Lung (tissue), 11 donors: ENCODE measurements at regions not wholly inside any gene's neighbourhood (a gene's known extent, or its start where the extent isn't known, plus 50 kb on each side); places are given as distances from the start of the nearest gene placed in this dataset.

ENCODE experiments used
- ATAC-seq: fragments of 200-7000 bp; cut with Tn5 transposase; one replicate; pipeline ENCODE4 v1.9.1; 2020; ENCODE audit warnings: moderate number of reproducible peaks; ENCODE audit not compliant: insufficient read depth, low FRiP score
- DNase-seq, 3 donors: peaks; one replicate each; pipeline ENCODE4 v3.0.0-alpha.2; 2013 to 2017
- H3K27ac ChIP-seq, 2 donors: one replicate each; pipeline ENCODE4 v1.5.1; 2013; ENCODE audit warnings: mild to moderate bottlenecking in 2 of 2, moderate library complexity in 2 of 2, control low read depth in 1 of 2, inconsistent platforms in 1 of 2, low read depth in 1 of 2, low read length in 1 of 2
- H3K27me3 ChIP-seq, 3 donors: one replicate each; pipeline ENCODE4 v1.5.1; 2013; ENCODE audit warnings: low read length in 2 of 3; ENCODE audit not compliant: control insufficient read depth in 3 of 3, insufficient read depth in 3 of 3
- H3K36me3 ChIP-seq, 4 donors: one replicate each; pipeline ENCODE4 v1.5.1; 2013; ENCODE audit warnings: low read length in 4 of 4, mild to moderate bottlenecking in 1 of 4, moderate library complexity in 1 of 4; ENCODE audit not compliant: control insufficient read depth in 4 of 4, insufficient read depth in 4 of 4
- H3K4me1 ChIP-seq, 5 donors: one replicate each; pipeline ENCODE4 v1.5.1; 2013; ENCODE audit warnings: low read length in 5 of 5, mild to moderate bottlenecking in 2 of 5, moderate library complexity in 1 of 5; ENCODE audit not compliant: control insufficient read depth in 5 of 5, insufficient read depth in 5 of 5
- H3K4me3 ChIP-seq: one replicate; pipeline ENCODE4 v1.5.1; 2013; ENCODE audit warnings: mild to moderate bottlenecking, control low read depth, moderate library complexity
- H3K9ac ChIP-seq, 2 donors: one replicate each; pipeline ENCODE4 v1.5.1; 2013; ENCODE audit warnings: low read length in 2 of 2, control low read depth in 1 of 2; ENCODE audit not compliant: insufficient read depth in 1 of 2
- H3K9me3 ChIP-seq, 4 donors: one replicate each; pipeline ENCODE4 v1.5.1; 2013; ENCODE audit warnings: low read length in 3 of 4, mild to moderate bottlenecking in 1 of 4, moderate library complexity in 1 of 4; ENCODE audit not compliant: control insufficient read depth in 4 of 4, insufficient read depth in 3 of 4
- WGBS, 2 donors: extraction: QIAGEN DNeasy Blood & Tissue Kit; methylation state at CpG; one replicate each; pipeline ENCODE4 v1.1.7; 2013; 5-methylcytosine and 5-hydroxymethylcytosine counted together
- TF ChIP-seq, protein P1 (sequence below): IDR thresholded peaks from 2 replicates; pipeline ENCODE4 v1.5.1; 2012; ENCODE audit warnings: mild to moderate bottlenecking; ENCODE audit errors: control extremely low read depth, extremely low read depth
- donor health status: control.
- donor health status: control.
- donor health status: Bipolar disorder and iron deficiency.
- donor health status: healthy.
- donor health status: DM: yes; HTN: yes; CAD: no.

DNA sequence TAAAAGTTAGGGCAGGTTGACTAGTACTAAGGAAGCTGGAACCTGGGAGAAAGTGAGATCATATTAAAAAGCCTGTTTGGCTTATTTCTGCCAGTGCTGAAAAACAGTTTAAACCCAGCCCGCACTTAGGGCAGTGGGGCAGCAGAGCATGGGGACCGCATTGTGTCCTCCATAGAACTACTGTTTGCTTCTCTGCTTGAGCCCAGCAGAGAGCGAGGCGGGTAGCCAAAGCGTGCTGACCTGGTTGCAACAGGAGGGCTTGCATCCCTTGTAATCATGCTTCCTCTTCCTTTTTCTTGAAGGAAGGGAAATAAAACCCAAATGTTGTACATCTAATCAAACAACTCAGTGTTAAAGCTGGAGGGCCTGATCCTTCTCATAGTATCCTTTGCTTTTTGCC lies 82.5 kb upstream of the HOXC13 start:
- Histone ChIP-seq H3K4me1 (no peaks in the 10 kb centered on the region), H3K36me3 (no peaks in the 10 kb centered on the region), H3K27me3 (peaks cover 0 to 4% (median 4%) of the 10 kb centered on the region in 3 donors), H3K4me3 (no peak overlapping the region), H3K27ac (no peak overlapping the region), H3K9me3 (peaks cover 0 to 1% (median 0%) of the 10 kb centered on the region in 4 donors), H3K9ac (no peak overlapping the region)
- ATAC-seq (no peak), DNase-seq (no peak)
- TF ChIP-seq, protein P1, sequence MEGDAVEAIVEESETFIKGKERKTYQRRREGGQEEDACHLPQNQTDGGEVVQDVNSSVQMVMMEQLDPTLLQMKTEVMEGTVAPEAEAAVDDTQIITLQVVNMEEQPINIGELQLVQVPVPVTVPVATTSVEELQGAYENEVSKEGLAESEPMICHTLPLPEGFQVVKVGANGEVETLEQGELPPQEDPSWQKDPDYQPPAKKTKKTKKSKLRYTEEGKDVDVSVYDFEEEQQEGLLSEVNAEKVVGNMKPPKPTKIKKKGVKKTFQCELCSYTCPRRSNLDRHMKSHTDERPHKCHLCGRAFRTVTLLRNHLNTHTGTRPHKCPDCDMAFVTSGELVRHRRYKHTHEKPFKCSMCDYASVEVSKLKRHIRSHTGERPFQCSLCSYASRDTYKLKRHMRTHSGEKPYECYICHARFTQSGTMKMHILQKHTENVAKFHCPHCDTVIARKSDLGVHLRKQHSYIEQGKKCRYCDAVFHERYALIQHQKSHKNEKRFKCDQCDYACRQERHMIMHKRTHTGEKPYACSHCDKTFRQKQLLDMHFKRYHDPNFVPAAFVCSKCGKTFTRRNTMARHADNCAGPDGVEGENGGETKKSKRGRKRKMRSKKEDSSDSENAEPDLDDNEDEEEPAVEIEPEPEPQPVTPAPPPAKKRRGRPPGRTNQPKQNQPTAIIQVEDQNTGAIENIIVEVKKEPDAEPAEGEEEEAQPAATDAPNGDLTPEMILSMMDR, result no peak
- 72 to 77% methylated on average over 5 of the region's 5 CpGs for WGBS, 2 donors

DNA sequence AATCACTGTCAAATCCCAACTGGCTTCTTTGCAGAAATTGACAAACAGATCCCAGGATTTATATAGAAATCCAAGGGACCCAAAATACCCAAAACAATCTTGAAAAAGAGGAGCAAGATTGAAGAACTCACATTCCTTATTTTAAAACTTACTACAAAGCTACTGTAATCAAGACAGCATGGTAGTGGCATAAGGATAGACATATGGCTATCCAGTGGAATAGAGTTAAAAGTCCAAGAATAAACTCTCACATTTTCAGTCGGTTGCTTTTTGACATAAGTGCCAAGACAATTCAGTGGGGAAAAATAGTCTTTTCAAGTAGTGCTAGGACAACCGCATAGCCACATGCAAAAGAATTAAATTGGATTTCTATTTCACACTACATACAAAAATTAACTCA lies 81.0 kb upstream of the HOXC13 start:
- H3K9ac ChIP-seq, result no peak overlapping the region

DNA sequence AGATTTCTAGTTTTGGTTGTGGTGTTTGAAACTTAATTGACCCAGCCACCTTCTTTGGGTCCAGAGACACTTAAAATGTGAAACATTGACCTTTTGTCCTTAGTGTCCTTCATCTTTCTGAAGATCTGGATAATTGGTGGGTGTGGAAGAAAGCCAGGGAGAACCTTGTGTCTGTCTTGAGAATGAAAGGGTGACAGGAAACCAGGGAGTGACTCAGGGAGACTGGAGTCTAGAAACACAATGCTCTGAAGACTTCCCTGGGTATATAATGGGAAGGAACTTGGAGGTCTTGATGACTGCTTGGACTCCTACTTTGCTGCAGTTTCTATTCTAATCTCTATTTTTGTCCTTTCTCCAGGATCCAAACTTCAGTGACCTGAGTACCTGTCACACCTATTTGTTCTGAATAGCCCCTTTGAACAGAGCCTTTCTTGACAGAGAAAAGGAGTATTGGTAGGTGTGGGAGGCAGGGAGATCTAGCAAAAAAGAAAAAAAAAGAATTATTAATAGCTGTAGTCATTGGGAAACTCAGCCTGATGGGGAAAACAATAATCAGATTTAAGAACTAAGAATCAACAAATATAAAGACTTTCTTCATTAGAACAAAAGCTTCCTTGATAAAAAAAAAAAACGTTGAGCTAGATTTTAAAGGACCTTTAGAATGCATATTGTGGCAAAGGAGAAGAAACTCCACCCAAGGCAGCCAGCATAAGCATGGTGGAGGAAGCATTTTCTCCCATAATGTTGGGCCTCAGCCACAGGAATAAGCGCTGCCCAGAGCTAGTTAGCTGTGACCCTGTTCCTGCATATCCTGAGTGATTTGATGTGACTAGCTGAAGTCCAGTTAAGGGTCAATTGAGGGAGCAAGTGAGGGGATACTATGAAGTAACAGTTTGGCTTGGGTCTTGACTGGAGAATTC lies 77.9 kb upstream of the HOXC13 start:
- TF ChIP-seq, protein P1, result no peak
- Histone ChIP-seq H3K27me3 (peaks cover 0 to 8% (median 6%) of the 10 kb centered on the region in 3 donors), H3K9me3 (peaks cover 0 to 1% (median 0%) of the 10 kb centered on the region in 4 donors), H3K4me1 (no peaks in the 10 kb centered on the region), H3K36me3 (no peaks in the 10 kb centered on the region), H3K4me3 (no peak overlapping the region), H3K27ac (no peak overlapping the region), H3K9ac (no peak overlapping the region)
- no peak for DNase-seq
- ATAC-seq, result no peak
- 56 to 70% methylated on average over 2 of the region's 2 CpGs for WGBS, 2 donors

More for the DNA sequence above, 81.0 kb upstream of the HOXC13 start:
- no peak for DNase-seq
- ATAC-seq, result no peak
- TF ChIP-seq, protein P1, result no peak
- Histone ChIP-seq H3K4me1 (no peaks in the 10 kb centered on the region), H3K4me3 (no peak overlapping the region), H3K9me3 (peaks cover 0 to 1% (median 0%) of the 10 kb centered on the region in 4 donors), H3K27me3 (peaks cover 0 to 6% (median 0%) of the 10 kb centered on the region in 3 donors), H3K27ac (no peak overlapping the region), H3K36me3 (no peaks in the 10 kb centered on the region)
- 89 to 91% methylated on average over 2 of the region's 2 CpGs for WGBS, 2 donors
